Activated T-cell treated with anti-CD3 and anti-CD28 coated beads, Interleukin-2, amount 50 U/mL, for 72 hours (primary cell): ENCODE measurements at regions not wholly inside any gene's neighbourhood (a gene's known extent, or its start where the extent isn't known, plus 50 kb on each side); places are given as distances from the start of the nearest gene placed in this dataset.

Experiments used
- ATAC-seq, 2 donors: fragments of 150-1000 bp; cut with Tn5 transposase; replicated peaks in 1 of 2; 2 replicates each; pipeline ENCODE4 v1.10.0; 2021; ENCODE audit warnings: moderate library complexity in 2 of 2, mild to moderate bottlenecking in 1 of 2
- DNase-seq, 2 donors: peaks; one replicate each; pipeline ENCODE4 v3.0.0; 2021 to 2022; ENCODE audit warnings: mixed read lengths in 1 of 2
- H3K27ac Mint-ChIP-seq: one replicate; pipeline ENCODE4 v1.8.0; 2022; ENCODE audit warnings: mild to moderate bottlenecking, moderate library complexity, mixed read lengths
- H3K27me3 Mint-ChIP-seq: one replicate; pipeline ENCODE4 v1.8.0; 2022; ENCODE audit warnings: low read depth, mixed read lengths
- H3K36me3 Mint-ChIP-seq, 2 donors: one replicate each; pipeline ENCODE4 v1.8.0; 2022; ENCODE audit warnings: mixed read lengths in 2 of 2, mild to moderate bottlenecking in 1 of 2; ENCODE audit not compliant: insufficient read depth in 2 of 2
- H3K4me1 Mint-ChIP-seq: one replicate; pipeline ENCODE4 v1.8.0; 2022; ENCODE audit warnings: low read depth, mixed read lengths
- H3K4me3 Mint-ChIP-seq, 2 donors: one replicate each; pipeline ENCODE4 v1.8.0; 2022; ENCODE audit warnings: mild to moderate bottlenecking in 2 of 2, mixed read lengths in 2 of 2, moderate library complexity in 2 of 2
- H3K9me3 Mint-ChIP-seq, 2 donors: one replicate each; pipeline ENCODE4 v1.8.0; 2022; ENCODE audit warnings: mixed read lengths in 2 of 2

DNA sequence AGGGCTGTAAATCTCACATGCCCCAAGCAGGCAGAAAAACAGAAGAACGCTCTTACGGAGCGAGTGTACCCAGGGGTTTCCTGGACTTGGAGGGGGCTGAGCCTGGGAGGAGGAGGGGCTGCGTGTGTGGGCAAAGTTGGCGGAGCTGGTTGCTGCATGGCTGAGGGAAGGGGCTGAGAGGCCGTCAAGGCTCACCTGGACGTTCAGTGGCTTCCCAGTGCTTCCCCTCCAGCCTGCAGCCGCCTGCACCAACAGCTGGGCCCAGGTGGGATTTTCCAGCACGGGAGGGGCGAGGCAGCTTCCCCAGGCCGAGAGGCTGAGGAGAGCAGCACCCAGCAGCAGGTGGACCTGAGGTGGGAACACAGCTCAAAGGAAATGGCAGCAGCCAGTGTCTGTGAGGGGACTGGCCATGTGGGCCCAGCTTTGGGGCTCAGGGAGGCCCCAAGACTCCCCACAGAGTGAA lies 70.6 kb upstream of the CTDP1 start:
- H3K4me3 Mint-ChIP-seq: no peak overlapping the region
- no peaks in the 10 kb centered on the region for H3K36me3 Mint-ChIP-seq
- H3K9me3 Mint-ChIP-seq: no peaks in the 10 kb centered on the region
- DNase-seq (no peak), ATAC-seq (no peak)
- H3K27me3 Mint-ChIP-seq: no peaks in the 10 kb centered on the region
- no peaks in the 10 kb centered on the region for H3K4me1 Mint-ChIP-seq
- no peak overlapping the region for H3K27ac Mint-ChIP-seq

DNA sequence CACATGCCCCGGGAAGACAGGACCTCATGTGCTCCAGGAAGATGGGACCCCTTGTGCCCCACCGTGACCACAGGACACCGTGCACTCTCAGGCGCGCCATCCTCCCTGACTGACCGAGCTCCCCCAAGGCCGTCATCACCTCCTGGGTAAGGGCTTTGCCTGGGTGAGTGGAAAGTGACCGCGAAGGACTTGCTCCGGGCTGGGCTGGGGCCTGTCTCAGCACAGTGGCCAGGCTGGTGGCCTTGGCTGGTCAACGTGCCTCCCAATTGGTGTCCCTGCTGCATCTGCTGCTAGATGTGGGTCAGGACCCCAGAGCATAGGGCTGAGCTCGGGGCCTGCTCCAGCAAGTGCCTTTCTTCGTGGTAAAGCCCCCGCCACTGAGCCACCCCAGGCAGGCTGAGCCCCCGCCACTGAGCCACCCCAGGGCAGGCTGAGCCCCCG lies 69.7 kb upstream of the CTDP1 start:
- no peaks in the 10 kb centered on the region for H3K9me3 Mint-ChIP-seq
- DNase-seq: no peak
- no peak overlapping the region for H3K27ac Mint-ChIP-seq

DNA sequence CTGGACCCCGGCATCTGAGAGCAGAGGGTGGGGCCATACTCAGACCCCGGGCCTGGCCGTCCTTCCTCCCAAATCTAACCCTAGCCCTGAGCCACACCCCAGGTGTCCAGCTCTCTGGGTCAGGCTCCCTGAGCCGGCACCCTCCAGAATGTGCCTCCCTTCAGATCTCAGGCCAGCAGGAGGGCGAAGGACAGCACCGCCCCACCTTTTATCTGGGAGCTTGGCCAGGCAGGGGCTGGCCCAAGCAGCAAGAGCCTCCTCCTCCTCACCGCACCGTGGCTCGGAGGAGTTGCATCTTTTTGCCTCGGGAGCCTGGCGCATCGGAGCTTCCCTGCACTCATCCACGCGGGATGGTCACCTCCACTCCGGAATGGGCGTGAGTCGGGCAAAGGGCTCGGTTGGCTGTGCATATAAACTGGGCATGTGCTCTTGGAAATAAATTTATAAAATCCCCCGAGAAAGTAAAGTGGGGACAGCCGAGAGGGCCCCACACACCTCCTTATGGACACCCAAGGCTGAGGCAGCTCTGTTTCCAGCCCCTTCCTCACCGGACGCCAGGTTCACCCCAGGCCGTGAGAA lies 69.1 kb upstream of the CTDP1 start:
- no peak for DNase-seq
- H3K4me3 Mint-ChIP-seq: no peak overlapping the region
- H3K9me3 Mint-ChIP-seq: no peaks in the 10 kb centered on the region
- H3K27ac Mint-ChIP-seq: no peak overlapping the region
- no peaks in the 10 kb centered on the region for H3K36me3 Mint-ChIP-seq
- H3K4me1 Mint-ChIP-seq: no peaks in the 10 kb centered on the region
- ATAC-seq: no peak
- no peaks in the 10 kb centered on the region for H3K27me3 Mint-ChIP-seq

More for the DNA sequence above, 69.7 kb upstream of the CTDP1 start:
- Mint-ChIP-seq H3K4me1 (no peaks in the 10 kb centered on the region), H3K27me3 (no peaks in the 10 kb centered on the region), H3K36me3 (no peaks in the 10 kb centered on the region), H3K4me3 (no peak overlapping the region)
- ATAC-seq: no peak

DNA sequence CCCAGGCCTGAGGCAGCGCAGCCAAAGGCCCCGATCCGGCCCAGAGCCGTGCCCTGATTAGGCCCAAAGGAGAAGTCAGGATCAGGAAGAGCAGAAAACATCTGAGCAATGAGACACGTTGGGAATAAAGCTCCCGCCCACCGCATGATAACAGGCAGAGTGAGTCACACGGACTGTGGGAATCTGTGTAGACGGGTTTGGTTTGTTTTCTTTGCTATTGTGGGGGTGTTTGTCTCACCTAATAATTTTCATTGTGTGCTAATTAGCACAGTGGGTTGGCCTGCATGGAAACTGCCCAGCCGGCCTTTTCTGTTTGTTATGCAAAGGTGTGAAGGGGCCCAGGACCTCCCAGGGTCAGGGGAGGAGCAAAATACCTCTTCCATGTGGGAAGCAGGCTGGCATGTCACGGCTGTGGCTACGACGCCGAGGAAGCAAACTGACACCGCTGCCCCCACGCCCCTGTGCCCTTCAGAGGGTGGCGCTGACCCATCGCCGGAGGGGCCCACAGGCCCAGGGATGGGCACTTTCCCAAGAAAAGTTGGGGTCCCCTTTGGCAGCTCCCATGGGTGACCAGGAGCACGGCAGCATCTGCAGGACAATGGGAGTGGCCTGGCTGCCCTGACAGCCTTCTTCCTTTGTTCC lies 68.4 kb upstream of the CTDP1 start:
- Mint-ChIP-seq H3K9me3 (no peaks in the 10 kb centered on the region), H3K27ac (no peak overlapping the region), H3K4me3 (no peak overlapping the region), H3K4me1 (no peaks in the 10 kb centered on the region), H3K36me3 (no peaks in the 10 kb centered on the region), H3K27me3 (no peaks in the 10 kb centered on the region)
- DNase-seq (no peak), ATAC-seq (no peak)

DNA sequence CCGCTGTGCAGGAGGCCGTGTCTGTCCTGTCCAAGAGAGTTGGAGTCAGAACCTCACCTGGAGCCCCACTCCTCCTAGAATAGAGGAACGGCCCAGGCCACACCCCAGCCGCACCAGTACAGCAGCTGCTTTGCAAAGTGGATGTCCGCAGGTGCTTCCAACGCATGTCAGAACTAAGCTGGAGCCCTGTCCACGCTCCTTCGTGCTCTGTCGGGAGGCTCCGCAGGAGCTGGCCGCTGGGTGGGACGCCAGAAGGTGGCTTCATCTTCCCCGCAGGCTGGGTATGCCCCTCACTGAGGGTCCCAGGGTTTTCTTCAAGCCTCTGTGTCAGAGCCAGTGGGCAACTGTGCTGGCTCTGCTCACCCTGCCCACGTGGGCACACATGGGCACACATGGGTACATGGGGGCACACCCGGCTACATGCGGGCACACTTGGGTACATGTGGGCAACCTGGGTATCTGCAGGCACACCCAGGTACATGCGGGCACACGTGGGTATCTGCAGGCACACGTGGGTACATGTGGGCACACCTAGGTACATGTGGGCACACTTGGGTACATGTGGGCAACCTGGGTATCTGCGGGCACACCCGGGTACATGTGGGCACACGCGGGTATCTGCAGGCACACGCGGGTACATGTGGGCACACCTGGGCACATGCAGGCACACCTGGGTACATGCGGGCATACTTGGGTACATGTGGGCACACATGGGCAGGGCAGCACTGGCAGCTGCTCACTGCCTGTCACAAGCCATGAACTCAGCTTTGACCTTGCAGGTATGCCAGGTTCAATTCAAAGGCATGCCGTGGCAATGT lies 67.1 kb upstream of the CTDP1 start:
- Mint-ChIP-seq H3K27me3 (no peaks in the 10 kb centered on the region), H3K9me3 (no peaks in the 10 kb centered on the region), H3K4me3 (no peak overlapping the region), H3K36me3 (no peaks in the 10 kb centered on the region), H3K27ac (no peak overlapping the region), H3K4me1 (no peaks in the 10 kb centered on the region)
- ATAC-seq: no peak
- no peak for DNase-seq

DNA sequence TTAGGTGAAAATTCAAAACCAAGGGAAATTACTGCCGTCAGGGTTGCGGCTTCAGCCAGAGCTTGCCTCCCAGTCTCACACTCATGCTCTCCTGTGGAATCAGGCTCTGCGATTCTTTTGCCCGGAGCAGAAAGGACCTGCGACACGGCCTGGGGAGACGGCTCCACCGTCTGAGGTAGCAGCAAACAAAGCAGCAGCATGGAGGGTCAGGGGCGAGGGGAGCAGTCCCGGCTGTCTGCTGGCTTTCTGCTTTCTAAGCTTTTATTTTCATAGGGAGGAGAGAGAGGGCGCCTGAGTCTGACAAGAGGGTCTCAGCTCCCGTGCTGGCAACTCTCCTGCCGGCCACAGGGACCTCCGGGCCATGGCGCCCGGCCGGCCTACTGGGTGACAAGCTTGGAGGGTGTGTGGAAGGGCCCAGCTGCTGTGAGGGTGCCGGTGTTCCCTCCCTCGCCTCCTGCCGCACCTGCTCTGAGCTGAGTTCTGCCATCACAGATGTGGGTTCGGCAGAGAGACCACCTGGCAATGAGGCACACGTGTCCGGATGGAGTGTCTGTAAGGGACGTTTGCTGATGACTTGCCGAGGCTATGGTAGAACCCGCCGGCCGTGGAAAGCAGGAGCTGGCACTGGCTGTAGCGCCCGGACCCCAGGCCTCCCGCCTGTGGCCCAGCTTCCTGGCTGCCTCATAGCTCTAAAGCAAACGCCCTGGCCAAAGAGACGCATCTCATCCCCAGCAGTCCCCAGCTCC lies 66.2 kb upstream of the CTDP1 start:
- Mint-ChIP-seq H3K27ac (no peak overlapping the region), H3K9me3 (no peaks in the 10 kb centered on the region), H3K4me3 (no peak overlapping the region), H3K27me3 (no peaks in the 10 kb centered on the region), H3K36me3 (no peaks in the 10 kb centered on the region), H3K4me1 (no peaks in the 10 kb centered on the region)
- ATAC-seq (no peak), DNase-seq (no peak)

DNA sequence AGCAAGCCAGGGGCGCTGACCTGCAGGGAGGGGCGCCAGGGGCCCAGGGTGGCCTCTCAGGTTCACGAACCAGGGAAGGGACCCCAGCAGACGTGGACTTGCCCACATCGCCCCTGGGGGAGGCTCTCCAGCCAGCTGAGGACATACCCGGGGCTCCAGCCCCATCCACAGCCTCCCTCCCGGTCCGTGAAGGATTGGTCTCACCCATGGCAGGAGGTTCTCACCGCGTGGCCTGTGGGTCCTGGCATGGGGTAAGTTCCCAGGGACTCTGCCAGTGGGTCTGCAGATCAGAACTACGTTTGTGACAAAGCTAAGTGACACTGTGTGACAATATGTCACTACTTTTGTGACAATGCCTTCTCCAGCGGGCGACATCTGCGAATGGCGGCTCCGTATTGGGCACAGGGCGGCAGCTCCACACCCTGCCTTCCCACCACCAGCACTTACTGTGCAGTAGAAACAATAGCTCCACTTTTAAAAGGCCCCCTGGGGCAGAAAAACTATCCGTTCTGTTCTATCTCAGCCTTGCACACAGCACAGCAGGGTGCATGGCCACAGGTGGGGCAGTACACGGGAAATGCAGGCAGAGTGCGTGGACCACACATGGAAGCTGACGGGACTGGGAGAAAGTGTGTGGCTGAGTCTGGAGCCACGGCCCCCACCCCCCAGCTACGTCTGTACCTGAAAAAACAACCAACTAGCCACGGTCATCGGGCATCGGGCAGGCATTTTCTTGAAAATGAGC lies 65.2 kb upstream of the CTDP1 start:
- Mint-ChIP-seq H3K36me3 (no peaks in the 10 kb centered on the region), H3K4me1 (no peaks in the 10 kb centered on the region), H3K27ac (no peak overlapping the region)

DNA sequence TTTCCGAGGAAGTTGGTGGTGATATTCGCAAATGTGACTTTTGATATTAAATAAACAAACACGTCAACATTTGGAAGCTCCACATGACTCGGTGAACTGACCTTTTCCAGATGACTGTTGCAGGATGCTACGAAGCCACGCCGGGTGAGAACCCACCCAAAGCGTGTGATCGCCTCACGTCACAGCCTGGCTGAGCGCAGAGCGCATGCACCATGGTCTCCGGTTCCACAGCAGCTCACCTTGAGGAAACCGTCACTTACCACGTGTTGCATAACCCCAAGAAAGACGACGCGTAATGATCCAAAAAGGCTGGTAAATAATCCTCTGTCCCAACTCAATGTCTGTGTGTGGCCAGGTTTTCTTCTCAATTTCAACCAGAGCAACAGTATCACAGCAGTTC lies 64.5 kb upstream of the CTDP1 start:
- H3K27me3 Mint-ChIP-seq: no peaks in the 10 kb centered on the region
- ATAC-seq: no peak

More for the DNA sequence above, 65.2 kb upstream of the CTDP1 start:
- Mint-ChIP-seq H3K4me3 (no peak overlapping the region), H3K27me3 (no peaks in the 10 kb centered on the region), H3K9me3 (no peaks in the 10 kb centered on the region)
- ATAC-seq (no peak), DNase-seq (no peak)

DNA sequence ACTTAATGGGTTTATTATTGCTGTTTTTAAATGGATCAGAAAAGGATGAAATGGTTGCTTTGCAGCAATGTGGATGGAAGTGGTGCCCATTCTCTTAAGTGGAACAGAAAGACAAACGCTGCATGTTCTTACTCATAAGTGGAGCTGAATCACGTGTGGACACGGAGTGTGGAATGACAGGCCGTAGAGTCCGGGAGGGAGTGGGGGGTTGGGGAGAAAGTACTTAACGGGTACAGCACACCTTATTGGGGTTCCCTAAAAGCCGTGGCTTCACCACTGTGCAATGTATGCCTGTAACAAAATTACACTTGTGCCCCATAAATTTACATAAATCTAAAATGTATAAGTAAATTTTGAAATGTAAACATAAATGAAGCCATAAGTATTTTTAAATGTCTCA lies 64.0 kb upstream of the CTDP1 start:
- Mint-ChIP-seq H3K9me3 (no peaks in the 10 kb centered on the region), H3K36me3 (peaks cover 0 to 2% of the 10 kb centered on the region in 2 donors), H3K27me3 (no peaks in the 10 kb centered on the region), H3K4me1 (no peaks in the 10 kb centered on the region), H3K4me3 (no peak overlapping the region), H3K27ac (no peak overlapping the region)
- DNase-seq: no peak
- ATAC-seq: no peak

More for the DNA sequence above, 64.5 kb upstream of the CTDP1 start:
- Mint-ChIP-seq H3K9me3 (no peaks in the 10 kb centered on the region), H3K27ac (no peak overlapping the region), H3K4me3 (no peak overlapping the region), H3K4me1 (no peaks in the 10 kb centered on the region), H3K36me3 (peaks cover 0 to 2% of the 10 kb centered on the region in 2 donors)
- DNase-seq: no peak

DNA sequence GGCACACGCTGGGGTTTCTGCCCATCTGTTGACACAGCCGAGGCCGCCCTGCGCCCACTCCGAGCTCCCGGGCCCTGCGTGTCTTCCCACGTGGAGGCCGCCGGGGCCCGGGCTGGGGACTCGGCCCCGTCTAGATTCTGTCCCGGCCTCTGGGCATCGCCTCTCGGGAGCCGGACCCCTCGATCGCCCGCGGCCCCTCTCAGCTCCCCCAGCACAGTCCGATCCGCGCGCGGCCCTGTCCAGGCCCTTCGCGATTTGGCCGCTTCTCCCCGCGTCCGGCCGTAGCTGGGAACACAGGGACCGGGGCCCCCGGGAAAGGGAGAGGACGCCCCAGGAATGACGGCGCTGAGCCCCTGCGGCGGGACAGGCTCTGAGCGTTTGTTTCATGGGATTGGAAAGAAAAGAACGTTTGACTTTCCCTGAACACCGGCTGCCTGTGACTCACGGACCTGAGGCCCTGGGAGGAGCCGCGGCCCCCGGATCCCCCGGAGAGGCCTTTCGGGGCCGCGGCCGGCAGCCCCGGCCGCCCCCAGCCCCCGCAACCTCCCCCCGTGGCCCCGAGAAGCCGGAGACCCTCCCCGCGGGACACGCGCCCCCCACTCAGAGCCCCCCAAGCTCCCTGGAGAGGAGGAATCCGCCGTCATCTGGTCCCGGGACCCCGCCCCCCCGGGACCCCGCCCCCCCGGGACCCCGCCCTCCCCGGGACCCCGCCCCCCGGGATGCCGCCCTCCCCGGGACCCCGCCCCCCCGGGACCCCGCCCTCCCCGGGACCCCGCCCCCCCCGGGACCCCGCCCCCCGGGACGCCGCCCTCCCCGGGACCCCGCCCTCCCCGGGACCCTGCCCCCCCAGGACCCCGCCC lies 62.7 kb upstream of the CTDP1 start:
- peaks cover 0 to 2% of the 10 kb centered on the region in 2 donors for H3K36me3 Mint-ChIP-seq
- no peaks in the 10 kb centered on the region for H3K9me3 Mint-ChIP-seq
- H3K4me3 Mint-ChIP-seq: no peak overlapping the region
- H3K27ac Mint-ChIP-seq: no peak overlapping the region
- no peak for DNase-seq
- no peaks in the 10 kb centered on the region for H3K4me1 Mint-ChIP-seq
- peak in 1 of 2 donors; percentile 29 for ATAC-seq
- no peaks in the 10 kb centered on the region for H3K27me3 Mint-ChIP-seq

DNA sequence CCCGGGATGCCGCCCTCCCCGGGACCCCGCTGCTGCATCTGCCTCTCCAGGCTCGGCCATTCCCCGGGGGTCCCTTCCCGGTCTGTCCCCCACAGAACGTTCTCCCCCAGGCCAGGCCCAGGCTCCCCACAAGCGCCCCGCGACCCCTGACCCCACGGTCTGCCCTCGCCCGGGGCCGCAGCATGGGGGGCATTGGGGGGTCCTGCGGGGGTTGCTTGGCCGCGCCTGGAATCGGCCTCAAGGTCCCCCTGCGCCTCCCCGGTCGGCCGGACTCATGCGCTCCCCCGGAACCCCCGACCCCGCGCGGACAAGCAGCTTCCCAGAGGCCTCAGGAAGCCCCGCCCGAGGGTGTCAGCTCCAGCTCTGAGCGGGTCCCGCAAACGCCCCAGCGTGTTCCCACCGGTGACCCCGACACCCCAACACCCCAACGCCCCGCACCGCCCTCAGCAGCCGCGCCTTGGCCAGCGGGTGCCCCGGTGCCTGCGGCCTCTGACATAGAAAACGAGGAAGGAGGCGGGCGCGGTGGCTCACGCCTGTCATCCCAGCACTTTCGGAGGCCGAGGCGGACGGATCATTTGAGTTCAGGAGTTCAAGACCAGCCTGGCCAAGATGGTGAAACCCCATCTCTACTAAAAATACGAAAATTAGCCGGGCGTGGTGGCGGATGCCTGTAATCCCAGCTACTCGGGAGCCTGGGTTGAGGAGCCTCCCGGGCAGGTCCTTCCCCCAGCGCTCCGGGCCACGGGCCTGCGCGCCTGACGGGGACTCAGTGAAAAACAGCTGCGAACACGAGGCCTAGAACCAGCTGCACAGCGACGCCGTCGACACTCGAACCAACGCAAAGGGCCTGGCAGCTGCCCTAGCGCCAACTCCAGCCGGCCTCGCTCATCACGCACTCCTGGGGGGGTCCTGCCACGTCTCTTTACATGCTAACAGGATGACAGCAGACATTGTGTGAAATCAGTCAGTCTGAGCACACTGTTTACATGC lies 61.8 kb upstream of the CTDP1 start:
- Mint-ChIP-seq H3K36me3 (peaks cover 0 to 2% of the 10 kb centered on the region in 2 donors), H3K27me3 (no peaks in the 10 kb centered on the region), H3K4me3 (peak overlapping the region in 1 of 2 donors; percentile 32), H3K4me1 (no peaks in the 10 kb centered on the region), H3K27ac (no peak overlapping the region), H3K9me3 (no peaks in the 10 kb centered on the region)
- DNase-seq (no peak), ATAC-seq (no peak)
